ENCODE measurements at regions not wholly inside any gene's neighbourhood (a gene's known extent, or its start where the extent isn't known, plus 50 kb on each side); places are given as distances from the start of the nearest gene placed in this dataset.

DNA sequence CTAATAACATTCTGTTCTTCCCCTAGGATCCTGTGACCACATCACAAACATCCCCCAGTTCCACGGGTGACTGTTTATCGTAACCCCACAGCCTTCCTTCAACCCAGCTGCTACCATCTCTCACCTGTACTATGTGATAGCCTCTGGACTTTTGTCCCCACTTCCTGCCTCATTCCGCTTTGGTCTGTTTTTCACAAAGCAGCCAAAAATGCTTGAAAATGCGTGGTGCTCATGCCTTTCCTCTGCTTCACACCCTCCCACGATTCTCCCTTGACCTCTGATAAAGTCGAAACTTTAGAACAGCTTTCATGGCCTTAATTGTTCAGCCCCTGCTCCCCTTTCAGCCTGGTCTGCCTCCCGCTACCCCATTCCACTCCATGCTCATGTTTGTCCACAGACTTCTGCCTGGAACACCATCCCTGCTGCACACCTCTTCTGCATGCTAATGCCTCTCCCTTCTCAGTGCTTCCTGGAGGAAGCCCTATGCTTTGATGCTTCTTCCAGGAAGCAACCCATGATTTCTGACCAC, 165.6 kb downstream of the PLPP3 start:
- TF ChIP-seq ZNF703 (CRISPR knock-in tag; IDR thresholded peaks at IDR 0.05; ENCODE audit: borderline replicate concordance) (no peak), EZH2 (conservative IDR thresholded peaks at IDR 0.05; ENCODE audit: low read depth, low read length) (no peak), ZBTB7A (CRISPR knock-in tag; IDR thresholded peaks at IDR 0.05) (no peak), FOXC1 (CRISPR knock-in tag; IDR thresholded peaks at IDR 0.05; ENCODE audit: borderline replicate concordance) (no peak), ZFX (CRISPR knock-in tag; IDR thresholded peaks at IDR 0.05; ENCODE audit: low read depth) (0 out of 2 replicates have a peak, but pooled peaks have one; percentile 43), ZFP62 (CRISPR knock-in tag; IDR thresholded peaks at IDR 0.05) (no peak), REST (IDR thresholded peaks at IDR 0.05; ENCODE audit: borderline replicate concordance in 1 of 2, low read depth in 1 of 2, low read length in 2 of 2) (no peak), SETDB1 (CRISPR knock-in tag; IDR thresholded peaks at IDR 0.05; ENCODE audit: borderline replicate concordance) (no peak)
- TF ChIP-seq, protein P1, sequence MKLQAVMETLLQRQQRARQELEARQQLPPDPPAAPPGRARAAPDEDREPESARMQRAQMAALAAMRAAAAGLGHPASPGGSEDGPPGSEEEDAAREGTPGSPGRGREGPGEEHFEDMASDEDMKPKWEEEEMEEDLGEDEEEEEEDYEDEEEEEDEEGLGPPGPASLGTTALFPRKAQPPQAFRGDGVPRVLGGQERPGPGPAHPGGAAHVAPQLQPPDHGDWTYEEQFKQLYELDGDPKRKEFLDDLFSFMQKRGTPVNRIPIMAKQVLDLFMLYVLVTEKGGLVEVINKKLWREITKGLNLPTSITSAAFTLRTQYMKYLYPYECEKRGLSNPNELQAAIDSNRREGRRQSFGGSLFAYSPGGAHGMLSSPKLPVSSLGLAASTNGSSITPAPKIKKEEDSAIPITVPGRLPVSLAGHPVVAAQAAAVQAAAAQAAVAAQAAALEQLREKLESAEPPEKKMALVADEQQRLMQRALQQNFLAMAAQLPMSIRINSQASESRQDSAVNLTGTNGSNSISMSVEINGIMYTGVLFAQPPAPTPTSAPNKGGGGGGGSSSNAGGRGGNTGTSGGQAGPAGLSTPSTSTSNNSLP (IDR thresholded peaks at IDR 0.05; ENCODE audit: low read depth, low read length): no peak
- TF ChIP-seq, protein P2, sequence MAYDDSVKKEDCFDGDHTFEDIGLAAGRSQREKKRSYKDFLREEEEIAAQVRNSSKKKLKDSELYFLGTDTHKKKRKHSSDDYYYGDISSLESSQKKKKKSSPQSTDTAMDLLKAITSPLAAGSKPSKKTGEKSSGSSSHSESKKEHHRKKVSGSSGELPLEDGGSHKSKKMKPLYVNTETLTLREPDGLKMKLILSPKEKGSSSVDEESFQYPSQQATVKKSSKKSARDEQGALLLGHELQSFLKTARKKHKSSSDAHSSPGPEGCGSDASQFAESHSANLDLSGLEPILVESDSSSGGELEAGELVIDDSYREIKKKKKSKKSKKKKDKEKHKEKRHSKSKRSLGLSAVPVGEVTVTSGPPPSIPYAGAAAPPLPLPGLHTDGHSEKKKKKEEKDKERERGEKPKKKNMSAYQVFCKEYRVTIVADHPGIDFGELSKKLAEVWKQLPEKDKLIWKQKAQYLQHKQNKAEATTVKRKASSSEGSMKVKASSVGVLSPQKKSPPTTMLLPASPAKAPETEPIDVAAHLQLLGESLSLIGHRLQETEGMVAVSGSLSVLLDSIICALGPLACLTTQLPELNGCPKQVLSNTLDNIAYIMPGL (CRISPR knock-in tag; IDR thresholded peaks at IDR 0.05; ENCODE audit: borderline replicate concordance in 1 of 2, low read depth in 1 of 2): no peak
